ENCODE measurements at regions not wholly inside any gene's neighbourhood (a gene's known extent, or its start where the extent isn't known, plus 50 kb on each side); places are given as distances from the start of the nearest gene placed in this dataset.

DNA sequence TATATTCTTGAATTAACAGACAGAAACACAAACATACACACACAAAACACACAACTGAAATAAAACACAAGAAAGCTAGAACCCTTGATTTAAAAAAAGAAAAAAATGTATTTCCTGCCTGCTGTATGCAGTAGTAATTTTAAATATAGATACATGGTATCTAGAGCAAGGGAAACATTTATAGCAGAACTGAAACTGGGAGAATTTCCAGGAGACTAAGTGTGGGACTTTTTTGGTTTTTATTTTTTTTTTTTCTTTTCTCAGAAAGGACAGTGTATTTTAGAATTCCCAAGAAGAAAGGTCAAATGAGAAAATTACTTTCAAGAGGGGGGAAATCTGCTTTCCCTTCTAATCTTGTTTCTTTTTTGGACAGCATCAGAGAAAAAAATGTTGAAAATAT lies 558.9 kb upstream of the PKDCC start:
- no peak for DNase-seq (ENCODE audit: low read depth)

DNA sequence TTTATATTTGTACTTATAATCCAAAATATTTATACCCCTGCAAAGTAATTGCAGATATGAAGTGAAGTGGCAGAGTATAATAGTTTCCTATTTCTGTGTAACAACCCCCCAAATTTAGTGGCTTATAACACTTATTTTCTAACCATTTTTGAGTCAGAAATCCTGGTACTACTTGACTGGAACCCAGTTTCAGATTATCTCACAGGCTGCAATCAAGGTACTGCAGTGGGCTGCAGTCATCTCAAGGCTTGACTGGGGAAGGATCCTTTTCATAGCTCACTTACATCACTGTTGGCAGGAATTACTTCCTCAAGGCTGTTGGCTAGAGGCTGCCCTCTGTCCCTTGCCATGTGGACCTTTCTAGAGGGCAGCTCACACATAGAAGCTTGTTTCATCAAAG lies 558.2 kb upstream of the PKDCC start:
- DNase-seq (ENCODE audit: low read depth): no peak

DNA sequence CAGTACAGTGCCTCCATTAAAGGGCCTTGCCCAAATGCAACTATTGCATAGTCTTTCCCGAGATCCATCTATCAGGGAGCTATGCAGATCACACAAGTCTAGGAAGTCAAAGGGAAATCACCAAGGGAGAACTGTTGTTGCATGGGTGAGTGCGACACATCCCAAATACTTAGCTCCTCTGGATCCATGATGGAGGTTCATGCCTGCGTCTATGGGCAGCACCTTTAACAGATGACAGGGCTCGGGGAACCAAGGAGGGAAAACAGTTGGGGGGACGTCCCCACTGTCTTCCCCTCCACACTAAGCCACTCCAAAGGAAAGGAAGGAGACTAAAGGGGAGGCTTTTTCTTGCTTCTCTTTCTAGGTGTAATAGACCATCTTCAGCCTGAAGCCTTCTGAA lies 552.8 kb upstream of the PKDCC start:
- DNase-seq (ENCODE audit: low read depth): no peak

DNA sequence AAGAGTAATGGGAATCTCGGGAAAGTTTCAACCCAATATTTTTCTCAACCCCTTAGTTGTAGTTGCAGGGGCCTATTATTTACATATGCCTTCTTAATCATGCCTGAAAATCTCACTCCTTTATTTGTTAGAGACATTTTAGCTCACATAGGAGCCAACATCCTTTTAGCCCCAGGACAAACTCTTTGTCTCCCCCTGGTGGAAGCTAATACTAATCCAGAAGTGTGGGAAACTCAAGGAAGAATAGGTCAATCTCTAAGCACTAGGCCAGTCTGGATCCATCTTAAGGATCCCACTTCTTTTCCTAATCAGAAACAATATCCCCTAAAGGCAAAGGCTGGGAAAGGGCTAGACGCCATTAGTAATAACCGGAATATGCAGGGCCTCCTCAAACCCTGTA lies 550.9 kb upstream of the PKDCC start:
- DNase-seq (ENCODE audit: low read depth): no peak

DNA sequence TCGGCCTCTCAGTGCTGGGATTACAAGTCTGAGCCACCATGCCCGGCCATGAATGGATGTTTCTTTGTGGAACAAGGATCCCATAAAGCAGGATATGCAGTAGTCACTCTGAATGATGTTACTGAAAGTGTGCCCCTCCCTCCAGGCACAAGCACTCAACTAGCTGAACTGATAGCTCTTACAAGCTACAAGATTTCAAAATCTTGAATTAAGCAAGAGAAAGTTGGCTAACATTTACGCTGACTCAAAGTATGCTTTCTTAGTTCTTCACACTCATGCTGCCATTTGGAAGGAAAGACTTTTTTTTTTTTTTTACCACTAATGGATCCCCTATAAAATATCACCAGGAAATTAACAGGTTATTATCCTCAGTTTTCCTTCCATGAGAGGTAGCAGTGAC lies 549.0 kb upstream of the PKDCC start:
- no peak for DNase-seq (ENCODE audit: low read depth)

DNA sequence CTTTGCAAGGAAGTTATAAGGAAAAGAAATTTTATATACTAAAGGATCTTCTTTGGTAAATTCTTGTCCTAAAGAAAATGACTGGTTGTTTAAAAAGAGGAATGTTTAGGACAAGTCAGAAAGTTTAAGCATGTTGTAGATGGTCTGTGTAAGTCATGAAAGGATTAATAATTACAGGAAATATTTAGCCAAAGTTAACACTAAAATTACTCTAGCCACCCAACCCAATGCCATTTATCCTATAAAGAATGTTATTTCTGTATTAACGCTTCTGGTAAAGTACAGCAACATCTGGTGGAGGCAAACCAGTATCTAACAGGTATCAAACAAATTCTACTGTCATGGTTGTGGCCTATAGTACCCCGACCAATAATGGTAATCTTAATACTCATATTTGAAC lies 546.9 kb upstream of the PKDCC start:
- DNase-seq (ENCODE audit: low read depth): no peak

DNA sequence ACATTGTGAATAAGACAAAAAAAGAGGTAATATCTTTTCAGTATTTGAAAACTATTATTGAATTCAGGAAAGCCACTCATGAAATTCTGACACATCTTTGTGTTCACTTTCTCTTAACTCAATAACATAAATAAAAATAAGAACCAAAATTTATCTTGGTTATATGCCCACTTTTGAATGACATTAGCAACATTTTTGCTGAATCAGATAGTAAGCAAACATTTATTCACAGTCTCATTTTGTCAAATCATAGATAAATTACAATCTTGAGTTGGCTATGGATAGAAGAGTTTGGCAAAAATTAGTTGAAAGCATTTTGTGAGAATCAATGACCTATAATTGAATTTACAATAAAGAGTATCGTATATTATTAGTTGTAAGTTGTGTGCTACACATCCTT lies 545.1 kb upstream of the PKDCC start:
- no peak for DNase-seq (ENCODE audit: low read depth)

DNA sequence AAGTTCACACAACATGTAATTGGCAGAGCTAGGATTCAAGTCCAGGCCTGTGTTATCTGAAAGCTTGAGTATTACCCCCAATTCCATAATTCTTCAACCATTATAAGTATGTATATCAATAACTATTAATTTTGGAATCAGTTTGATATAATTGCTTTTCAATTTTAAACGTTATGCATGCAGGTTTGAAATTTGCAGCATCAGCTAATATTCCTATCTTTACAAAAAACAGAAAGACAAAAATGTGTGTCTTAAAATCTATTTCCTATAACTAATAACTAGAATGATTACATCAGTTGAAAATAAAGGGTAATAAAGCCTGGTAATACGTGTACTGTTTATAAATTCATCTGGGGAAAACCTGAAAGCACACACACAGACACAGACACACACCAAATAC lies 543.3 kb upstream of the PKDCC start:
- DNase-seq (ENCODE audit: low read depth): no peak

DNA sequence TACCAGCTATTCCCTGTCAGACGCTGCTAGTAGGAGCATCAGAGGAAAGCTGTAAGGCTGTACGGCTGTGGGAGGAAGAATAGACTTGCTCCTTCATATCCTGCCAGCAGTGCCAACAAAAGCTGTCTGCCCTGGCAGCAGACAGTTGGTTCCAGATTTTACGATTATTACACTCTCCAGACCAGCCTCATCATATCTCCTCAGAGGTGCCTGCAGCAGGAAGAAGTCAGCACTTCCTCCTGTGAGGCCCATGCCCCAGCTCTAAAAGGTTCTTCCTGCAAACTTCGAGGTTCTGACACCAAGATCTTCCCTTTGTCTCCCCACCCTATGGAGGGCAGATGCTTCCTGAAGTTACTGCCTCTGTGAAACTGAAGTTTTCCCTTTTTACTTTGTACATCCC lies 537.7 kb upstream of the PKDCC start:
- DNase-seq (ENCODE audit: low read depth): no peak

DNA sequence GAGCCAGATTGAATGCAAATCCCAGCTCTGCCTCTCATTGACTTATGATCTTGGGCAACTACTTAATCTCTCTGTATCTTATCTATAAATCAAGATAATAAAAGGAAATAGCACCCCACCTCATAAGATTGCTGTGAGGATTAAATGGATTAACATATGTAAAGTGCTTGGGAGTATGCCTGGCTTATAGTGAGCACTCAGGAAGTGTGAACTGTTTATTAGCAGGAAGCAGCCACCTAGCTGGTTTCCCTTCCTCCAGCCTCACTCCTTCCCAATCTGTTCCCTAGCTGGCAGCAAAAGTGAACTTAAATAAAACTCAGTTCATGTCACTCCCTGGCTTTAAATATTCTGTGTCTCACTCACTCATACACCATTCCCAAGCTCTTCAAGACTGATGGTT lies 526.6 kb upstream of the PKDCC start:
- DNase-seq (ENCODE audit: low read depth): no peak

DNA sequence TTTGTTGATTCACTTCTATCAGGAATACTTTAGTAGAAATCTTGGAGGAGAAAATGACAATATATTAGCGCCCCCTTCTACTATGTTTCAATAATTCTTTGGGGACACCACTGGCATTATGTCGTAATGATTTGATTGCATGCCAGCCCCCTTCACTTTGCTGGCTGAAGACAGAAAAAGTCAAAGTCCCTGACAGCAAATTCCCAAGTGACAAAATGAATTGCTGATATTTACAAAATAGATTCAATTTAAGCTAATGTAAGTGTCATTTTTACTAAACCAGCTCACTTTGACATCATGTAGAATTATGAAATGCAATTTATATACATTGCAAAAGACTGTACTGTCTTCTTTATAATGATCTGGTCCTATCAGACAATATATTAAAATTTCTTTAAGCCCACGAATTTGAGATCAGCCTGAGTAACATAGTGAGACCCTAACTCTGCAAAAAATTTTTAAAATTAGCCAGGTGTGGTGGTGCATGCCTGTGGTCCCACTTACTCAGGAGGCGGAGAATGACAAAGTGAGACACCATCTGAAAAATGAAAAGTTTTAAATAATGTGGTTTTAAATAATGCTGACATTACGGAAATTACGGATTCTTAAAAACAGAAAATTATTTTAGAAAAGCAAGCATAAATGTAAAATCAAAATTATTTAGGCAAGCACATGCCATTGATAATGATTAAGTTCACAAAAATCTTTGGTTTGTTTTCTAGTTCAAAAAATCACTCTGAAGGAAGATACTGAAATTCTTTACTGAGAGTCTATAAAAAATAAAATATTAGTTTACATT lies 520.1 kb upstream of the PKDCC start:
- DNase-seq (ENCODE audit: low read depth): no peak

DNA sequence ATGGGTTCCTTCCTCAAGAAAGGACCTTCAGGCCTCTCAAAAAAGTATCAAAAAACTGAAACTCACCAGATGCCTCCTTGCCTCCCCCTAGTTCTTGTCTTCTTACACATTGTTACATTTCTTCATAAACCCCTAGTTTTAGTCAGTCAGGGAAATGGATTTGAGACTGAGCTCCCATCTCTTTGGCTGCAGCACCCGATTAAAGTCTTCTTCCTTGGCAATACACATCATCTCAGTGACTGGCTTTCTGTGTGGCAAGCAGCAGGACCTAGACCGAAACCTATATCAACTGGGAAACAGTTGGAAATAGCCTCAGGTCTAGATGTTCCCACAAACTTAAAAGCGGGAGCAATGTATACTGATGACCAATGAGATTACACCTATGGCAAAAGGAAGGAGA lies 512.2 kb upstream of the PKDCC start:
- no peak for DNase-seq (ENCODE audit: low read depth)

DNA sequence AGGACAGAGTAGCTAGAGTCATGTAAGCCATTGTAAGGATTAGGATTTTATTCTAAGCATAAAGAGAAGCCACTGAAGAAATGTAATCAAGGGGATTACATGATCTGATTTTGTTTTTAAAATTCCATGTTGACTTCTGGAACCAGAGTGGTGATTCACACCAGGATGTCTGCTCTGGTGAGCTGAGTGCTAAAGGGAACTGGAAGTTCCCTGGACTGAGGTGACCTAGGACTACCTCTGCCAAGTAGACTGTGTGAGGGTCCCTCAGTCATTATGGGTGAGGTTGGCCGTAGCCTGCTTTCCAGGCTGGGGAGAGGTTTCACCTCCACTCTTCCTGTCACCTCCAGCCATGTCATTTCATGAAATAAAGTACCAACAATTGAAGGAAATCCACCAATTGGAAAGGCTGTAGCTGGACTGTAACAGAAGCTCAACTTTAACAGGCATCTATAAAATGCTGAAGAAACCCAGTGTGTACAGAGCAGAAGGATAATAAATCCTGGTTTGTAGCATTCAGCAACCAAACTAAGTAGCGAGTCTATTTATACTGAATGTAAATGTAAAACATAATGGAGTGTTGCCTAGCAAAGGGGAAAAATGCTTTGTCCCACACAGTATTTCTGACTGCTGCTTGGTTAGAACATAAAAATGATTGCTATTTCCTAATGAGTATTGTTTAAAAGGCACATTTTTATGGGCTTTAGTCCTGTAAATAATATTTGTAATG lies 507.4 kb upstream of the PKDCC start:
- DNase-seq (ENCODE audit: low read depth): no peak

DNA sequence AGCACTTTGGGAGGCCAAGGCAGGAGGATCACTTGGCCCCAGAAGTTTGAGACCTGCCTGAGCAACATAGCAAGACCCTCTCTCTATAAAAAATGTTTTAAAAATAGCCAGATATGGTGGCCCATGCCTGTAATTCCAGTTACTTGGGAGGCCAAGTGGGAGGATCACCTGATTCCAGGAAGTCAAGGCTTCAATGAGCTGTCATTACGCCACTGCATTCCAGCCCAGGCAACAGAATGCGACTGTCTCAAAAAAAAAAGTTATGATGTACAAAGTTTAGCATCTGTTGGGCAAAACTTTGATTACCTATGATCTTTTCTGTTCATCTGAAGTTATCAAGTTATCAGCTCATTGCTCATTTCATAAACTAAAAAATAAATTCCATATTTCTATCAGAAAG lies 504.1 kb upstream of the PKDCC start:
- no peak for DNase-seq (ENCODE audit: low read depth)

DNA sequence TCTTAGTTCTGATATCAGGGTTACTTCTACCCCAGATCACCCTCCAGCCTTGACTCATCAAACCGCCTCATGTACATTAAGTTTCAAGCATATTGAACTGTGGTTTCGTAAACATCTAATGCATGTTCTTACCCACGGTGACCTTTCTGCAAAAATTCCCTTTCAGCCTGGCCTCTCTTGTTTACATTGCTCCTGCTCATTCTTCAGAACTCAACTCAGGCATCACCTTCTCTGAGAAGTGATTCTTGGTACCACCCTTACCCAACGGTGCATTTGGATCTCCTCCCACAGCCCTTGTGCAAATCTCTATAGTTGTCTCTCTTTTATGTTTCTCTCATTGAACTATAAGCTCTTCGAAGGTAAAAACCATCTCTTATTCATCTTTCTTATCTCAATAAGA lies 503.1 kb upstream of the PKDCC start:
- no peak for DNase-seq (ENCODE audit: low read depth)

DNA sequence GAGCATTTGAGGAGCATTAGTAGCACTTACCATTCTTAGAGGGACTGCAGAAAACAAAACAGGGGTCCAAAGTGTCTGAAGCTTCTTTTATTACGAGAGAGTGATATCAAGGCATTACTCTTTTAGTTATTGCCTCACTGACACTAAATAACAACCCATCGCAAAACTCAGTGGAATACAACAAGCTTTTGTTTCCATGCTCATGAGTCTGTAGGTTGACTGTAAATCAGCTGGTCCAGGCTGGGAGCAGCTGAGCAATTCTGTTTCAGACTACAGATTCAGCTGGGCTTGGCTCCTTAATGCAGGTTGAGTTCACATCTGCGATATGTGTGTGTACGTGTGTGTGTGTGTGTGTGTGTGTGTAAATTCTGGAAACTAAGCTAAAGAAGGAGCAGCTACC lies 501.8 kb upstream of the PKDCC start:
- DNase-seq (ENCODE audit: low read depth): no peak

DNA sequence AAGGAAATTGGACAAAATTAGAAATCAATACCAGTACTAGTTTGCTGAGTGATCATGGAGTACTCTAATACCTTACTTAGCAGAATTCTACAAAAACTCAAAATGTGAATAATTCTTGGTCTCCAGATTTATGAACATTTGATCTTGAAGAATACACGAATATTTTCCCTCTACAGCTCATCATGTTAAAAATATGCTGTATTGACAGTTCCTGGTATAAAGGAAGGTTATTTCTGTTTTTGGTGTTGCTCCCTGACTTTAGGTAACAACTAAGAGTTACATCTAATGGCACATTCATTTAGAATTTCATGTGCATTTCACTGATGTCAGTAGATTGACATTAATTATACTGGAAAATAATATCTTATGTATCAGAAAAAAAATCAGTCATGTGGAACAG lies 479.2 kb upstream of the PKDCC start:
- no peak for DNase-seq (ENCODE audit: low read depth)

DNA sequence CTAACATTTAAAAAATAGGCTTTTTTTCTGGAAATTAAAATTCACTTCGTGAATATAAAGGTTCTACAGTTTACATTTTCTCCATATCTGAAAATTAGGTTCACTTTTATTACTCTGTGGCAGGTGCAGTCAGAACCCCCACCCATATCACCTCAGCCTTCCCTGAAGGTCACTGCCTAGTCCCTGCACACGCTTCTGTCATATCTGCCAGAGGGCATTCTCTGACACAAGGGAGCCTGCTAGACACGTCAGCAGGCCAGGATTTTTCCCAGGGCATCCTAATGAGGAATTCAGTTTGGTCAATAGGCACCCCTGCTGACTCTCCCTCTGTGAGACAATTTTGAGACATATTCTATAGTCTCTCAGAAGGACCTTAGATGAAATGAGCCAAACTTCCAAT lies 475.7 kb upstream of the PKDCC start:
- DNase-seq (ENCODE audit: low read depth): no peak

DNA sequence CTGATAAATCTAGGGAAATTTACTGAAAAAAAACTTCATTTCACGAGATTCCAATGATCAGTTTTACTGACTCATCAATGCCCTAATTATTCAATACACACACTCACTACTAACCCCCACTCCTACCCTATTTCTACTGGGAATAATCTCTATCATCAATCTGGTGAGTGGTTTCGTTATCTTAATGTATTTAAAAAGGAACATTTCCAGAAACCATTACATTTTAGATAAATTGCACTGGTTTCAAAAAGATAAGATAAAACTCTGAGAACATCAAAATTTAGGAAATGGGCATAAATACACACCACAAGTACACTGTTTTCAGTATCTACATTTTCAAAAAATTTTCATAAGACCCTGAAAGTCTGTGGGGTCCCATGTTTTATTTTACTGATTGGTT lies 471.4 kb upstream of the PKDCC start:
- DNase-seq (ENCODE audit: low read depth): no peak

DNA sequence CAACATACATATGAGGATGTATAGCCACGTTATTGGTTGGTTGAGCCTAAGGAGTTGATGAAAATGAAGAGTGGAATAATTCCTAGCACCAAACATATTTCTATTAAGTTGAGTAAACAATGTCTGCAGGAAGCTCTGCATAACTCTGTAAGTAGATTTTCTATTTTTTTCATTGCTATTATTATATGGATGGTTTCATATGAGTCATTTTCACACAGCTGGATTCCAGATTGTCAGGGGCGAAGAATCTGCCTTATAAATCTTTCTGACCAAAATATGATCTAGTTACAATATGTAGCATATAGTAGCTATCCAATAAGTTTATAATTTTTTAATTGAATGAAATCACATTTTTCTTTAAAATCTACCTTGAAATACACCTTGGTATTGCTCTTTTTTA lies 468.0 kb upstream of the PKDCC start:
- DNase-seq (ENCODE audit: low read depth): no peak

DNA sequence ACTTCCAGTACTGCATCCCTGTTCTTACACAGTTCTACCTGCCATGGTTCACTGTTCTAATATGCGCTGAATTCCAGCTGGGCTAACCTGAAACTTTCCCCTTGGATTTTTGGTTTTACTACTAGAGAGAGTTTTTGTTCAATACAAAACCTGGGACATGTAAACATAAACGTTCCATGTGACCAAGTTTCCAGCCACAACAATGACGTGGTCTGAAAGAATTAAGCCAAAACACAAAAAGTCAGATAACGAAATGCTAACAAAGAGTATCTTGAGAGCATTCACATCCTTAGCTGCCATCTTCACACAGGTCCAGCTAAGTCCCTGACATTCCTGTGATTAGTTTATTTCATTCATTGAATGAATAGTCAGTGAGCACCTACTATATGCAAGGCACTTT lies 467.0 kb upstream of the PKDCC start:
- DNase-seq (ENCODE audit: low read depth): no peak

DNA sequence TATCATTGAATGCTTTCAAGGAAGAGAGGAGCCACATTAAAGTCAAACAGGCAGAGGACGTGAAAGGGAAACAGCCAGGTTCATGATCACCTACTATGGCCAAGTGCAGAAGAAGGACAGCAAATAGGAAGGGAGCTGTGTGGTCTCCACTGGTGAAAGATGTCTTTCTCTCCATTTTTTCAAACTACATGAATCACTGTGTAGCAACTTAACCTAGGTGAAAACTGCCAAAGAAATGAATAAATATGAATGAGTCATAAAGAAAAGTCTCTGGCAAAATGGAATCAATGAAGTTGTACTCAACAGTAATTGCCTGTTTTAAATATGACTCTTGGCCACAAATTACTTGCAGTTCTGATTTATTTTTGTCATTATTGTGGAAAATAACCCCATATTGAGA lies 452.6 kb upstream of the PKDCC start:
- no peak for DNase-seq (ENCODE audit: low read depth)

DNA sequence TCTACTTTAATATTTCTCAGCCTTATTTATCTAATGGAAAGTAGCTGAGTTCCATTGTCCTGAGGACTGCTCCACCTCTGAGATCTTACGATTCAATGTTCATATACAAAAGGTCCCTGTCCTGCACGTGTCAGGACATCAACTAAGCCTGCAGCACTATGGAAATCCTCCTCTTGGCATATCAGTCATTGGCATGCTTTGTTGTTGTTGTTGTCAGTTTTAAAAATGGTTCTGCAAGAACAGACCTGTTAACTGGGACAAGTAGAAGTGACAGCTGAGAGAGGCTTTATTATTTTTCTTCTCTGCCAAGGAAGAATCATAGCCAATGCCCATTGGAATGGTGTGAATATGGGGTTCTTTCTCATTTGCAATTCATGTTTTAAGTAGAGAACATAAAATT lies 450.1 kb upstream of the PKDCC start:
- DNase-seq (ENCODE audit: low read depth): no peak
